HG03159 (cell line): ENCODE measurements at regions not wholly inside any gene's neighbourhood (a gene's known extent, or its start where the extent isn't known, plus 50 kb on each side); places are given as distances from the start of the nearest gene placed in this dataset.
"Not testable (repeated sequence)": the region's sequence is repeated elsewhere in the genome, so short reads cannot be mapped to it uniquely, and the experiment has no call there.

Experiments used
- ATAC-seq: cut with Tn5 transposase; IDR thresholded peaks from one replicate; pipeline ENCODE4 v1.9.1; 2021; ENCODE audit warnings: mild to moderate bottlenecking, moderate library complexity; ENCODE audit not compliant: unreplicated experiment

DNA sequence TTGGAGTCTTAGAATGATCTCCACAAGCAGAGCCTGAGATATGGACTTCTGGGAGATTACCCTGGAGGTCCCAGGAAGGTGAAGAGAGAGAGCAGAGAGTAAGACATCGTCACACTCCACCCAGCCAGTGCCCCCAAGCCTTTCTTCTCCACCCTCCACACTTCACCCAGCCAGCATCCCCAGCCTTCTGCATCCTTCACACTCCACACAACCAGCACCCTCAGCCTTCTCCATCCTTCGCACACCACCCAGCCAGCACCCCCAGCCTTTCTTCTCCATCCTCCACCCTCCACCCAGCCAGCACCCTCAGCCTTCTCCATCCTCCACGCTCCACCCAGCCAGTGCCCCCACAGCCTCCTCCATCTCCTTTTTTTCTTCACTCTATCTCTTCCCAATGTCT lies 603.9 kb upstream of the B3GAT1 start:
- ATAC-seq = no peak

DNA sequence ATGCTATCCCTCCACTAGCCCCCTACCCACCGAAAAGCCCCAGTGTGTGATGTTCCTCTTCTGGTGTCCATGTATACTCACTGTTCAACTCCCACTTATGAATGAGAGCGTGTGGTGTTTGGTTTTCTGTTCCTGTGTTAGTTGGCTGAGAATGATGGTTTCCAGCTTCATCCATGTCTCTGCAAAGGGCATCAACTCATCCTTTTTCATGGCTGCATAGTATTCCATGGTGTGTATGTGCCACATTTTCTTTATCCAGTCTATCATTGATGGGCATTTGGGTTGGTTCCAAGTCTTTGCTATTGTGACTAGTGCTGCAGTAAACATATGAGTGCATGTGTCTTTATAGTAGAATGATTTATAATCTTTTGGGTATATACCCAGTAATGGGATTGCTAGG lies 599.3 kb upstream of the B3GAT1 start:
- ATAC-seq = not testable (repeated sequence)

DNA sequence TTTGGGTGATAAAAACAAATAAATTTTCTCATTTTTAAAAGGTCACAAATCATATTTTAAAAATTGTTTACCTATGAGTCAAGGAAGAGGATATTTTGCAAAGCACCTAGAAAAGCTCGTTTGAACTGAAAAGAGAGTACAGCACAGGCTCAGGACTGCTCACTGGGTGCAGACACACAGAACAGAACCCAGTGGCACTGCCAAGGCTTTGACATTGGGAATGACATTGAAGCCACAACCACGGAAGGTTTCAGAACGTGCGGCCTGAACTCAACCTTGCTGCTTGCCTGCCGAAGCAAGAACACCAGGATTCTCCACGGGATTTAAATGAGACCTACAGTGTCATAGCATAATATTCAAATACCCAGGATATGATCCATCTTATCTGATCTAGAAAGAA lies 597.1 kb upstream of the B3GAT1 start:
- no peak for ATAC-seq

DNA sequence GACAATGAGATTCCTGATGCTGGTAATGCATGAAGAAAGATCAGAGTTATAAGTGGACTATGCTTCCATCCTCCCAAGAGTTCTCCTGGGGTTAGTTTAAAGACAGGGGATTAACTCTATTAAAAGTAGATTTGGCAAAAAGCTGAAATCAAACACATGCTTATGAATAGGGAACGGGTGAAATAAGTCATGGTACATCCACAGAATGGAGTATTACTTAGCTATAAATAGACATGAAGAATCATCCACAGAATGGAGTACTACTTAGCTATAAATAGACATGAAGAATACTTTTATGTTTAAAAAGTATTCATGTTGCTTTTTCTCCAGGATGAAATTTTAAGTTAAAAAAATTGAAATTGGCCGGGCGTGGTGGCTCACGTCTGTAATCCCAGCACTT lies 596.4 kb upstream of the B3GAT1 start:
- no peak for ATAC-seq

DNA sequence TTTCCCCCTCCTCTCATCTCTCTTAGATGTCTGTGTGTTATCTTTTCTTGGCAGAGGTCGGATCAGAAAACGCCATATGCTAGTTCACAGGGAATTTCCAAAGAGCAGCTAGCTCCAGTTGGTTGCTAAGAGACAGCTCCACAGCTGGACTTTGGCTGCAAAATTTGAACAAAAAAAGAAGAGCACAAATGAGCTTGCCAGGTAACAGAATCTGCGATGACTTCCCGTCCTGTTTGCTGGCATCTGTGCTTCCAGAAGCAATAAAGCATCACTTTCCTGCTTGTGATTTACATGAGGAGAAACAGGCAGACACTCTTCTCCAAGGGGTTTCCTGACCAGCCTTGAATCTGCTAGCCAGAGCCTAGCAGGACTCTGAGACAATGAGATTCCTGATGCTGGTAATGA lies 596.0 kb upstream of the B3GAT1 start:
- ATAC-seq = no peak

DNA sequence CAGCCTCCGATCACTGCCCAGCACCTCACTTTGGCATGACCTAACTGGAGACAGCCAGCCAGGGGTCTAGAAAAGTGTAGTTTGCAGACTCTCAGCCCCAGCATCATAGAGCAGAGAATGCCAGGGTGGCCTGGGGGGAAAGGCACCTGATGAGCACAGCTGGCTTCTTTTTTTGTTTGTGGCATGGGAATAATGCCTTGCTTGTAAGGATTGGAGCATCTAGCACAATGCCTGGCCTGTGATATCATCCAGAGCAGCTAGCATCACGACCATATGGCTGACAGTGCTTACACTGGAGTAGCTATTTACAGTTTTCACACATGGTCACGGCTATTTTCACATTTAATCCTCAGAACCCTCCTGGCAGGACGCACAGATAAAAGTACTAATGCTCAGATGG lies 594.8 kb upstream of the B3GAT1 start:
- ATAC-seq = no peak

DNA sequence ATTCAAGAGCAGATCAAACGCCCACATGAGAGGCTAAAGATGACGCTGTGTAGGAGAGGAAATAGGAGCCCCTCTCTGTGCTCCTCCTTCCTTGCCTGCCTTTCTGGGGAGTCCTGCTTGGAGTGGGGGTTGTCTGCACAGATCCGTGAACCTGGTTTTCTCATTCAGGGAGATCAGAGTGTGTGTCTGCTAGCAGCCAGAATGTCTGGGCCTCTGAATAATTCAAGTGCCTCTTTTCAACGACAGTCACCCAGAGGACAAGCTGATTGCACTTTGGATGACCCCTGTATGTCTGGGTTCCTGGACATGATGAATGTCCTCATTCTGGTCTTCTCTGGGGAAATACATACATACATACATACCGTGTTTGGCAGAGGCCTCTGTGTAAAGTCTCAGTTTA lies 592.5 kb upstream of the B3GAT1 start:
- ATAC-seq = no peak

DNA sequence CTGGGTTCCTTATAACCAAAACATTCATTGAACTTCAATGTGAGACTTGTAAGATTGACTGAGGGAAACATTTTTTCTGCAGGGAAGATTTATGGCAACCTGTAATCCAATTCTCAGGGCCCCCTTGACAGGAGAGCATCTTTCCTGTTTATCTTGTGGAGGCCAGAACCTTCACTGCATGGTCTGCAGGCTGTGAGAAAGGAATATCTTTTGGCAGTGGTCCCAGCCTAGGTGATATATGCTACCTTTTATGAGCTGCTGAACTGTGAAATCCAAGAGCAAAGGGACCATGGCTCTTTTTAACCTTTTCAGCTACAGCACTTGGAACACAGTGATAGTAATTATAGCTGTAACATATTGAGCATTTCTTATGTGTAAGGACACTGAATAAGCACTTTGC lies 590.2 kb upstream of the B3GAT1 start:
- no peak for ATAC-seq

DNA sequence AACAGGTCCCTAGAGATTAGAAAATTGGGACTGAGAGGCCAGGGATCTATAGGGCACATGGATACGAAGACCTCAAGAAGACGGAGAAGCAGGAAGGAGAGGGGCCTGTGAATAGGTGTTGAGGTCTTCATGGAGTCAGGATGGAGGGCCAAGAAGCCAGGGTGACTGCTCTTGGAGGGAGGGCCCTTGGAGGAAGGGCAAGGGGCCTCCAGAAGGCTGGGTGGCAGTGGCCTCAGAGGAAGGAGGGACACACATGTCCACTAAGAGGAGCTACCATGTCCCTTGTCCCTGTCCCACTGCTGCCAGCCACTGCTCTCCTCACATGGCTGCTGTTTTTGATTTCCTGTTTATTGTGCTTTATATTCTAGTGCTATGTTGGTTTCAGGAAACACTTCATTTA lies 589.5 kb upstream of the B3GAT1 start:
- ATAC-seq = no peak

DNA sequence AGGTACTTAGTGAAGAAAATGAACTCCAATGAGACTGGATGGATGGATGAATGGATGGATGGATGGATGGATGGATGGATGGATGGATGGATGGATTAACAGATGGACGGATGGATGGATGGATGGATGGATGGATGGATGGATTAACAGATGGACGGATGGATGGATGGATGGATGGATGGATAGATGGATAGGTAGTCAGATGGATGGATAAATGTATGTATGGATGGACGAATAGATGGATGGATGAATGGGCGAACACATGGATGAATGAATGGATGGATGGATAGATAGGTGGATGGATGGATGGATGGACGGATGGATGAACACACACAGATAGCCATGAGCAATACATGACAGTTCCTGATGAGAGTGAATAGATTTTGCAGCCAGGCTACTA lies 589.0 kb upstream of the B3GAT1 start:
- ATAC-seq = not testable (repeated sequence)

DNA sequence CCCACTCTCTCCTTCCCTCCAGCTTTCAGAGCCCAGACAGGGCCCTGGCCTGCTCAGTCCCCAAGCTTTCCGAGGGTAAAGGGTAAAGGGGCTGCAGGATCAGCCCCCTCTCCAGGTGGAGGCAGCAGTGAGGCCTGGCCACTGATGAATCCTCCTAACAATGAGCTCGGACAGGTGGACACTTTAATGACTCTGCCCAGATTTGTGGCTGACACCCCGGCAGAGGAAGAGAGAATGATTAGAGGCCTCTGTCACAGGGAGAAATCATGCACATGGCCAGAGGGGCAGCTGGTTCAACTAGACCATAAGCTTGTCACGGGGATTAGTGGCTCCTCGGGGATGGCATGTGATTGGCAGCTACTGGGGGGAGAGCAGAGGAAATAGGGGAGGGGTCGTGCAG lies 587.5 kb upstream of the B3GAT1 start:
- no peak for ATAC-seq

DNA sequence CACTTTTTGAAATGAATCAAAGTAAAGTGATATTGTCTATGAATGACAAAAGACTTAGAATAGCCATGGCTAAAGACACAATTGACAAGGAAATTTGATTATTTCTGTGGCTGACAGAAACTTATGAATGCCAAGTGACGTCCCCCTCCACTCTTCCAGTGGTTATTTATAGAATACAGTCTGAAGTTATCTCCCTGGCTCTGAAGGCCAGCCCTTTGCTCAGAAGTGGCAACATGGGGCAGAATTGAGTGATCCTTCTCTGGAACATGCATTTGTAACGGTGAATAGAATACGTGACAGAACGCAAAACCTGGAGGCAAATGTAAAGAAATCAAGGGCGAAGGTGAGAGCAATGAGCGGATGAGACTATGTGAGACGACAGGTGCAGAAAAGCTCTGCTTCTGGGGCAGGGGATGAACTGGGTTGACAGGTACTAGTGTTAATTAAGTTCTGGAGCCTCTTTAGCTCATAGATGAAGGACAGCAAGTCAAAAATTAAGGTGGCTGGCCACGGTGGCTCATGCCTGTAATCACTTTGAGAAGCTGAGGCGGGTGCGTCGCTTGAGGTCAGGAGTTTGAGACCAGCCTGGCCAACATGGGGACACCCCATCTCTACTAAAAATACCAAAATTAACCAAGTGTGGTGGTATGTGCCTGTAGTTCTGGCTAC lies 585.7 kb upstream of the B3GAT1 start:
- ATAC-seq = no peak

DNA sequence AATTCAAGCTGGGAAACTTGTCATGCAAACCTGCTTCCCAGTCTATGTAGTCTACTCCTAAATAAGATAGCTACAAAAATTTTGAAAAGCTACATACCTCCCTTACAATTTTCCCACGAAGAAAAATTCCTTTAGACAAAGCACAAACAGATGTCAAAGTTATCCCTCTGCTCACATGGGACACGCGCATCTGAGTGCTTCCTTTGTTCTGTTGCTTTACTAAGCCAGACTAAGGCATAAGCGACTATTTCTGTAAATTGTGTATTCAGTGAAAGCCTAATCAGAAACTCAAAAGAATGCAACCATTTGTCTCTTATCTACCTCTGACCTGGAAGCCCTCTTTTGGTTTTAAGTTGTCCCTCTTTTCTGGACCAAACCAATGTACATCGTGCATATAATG lies 583.7 kb upstream of the B3GAT1 start:
- no peak for ATAC-seq

DNA sequence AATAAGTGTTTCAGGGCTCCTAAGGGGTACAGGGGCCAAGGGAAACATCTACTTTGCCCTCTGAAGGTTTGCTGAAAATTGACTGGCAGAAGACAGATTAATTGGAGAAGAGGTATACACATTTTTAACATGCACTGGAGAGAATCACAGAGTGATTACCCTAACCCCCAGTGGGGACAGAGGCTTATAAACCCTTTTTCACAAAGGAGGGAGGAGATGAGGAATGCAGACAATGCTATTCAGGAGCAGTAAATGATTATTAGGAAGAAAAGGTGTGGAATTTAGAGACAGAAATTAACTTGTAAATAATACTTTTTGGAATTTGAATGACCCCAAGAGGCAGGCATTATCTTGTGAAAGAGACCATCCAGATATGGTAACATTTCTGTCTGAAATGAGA lies 582.4 kb upstream of the B3GAT1 start:
- no peak for ATAC-seq

DNA sequence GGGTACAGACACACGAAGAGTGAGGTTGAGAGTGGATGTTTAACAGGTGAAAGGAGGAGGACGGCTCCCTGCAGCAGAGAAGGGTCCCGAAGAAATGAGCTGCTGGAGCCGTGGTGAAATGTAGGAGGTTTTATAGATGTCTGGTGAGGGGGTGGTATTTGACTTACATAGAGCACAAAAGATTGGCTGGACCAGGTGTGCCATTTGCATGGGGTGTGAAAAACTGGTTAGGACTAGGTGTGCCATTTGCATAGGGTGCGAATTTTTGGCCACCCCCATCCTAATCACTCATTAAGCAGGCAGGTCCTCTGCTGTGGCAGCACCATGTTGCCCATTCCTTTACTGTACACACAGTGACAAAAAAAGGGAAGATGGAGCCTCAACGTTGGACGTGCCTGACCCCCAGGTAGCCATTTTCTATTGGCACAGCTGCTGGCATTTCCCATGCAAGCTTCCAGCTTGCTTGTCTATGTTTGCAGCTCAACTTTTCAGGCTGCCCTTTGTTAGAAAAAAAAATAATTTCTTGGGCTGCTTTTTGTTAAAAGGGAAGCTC lies 581.7 kb upstream of the B3GAT1 start:
- no peak for ATAC-seq

DNA sequence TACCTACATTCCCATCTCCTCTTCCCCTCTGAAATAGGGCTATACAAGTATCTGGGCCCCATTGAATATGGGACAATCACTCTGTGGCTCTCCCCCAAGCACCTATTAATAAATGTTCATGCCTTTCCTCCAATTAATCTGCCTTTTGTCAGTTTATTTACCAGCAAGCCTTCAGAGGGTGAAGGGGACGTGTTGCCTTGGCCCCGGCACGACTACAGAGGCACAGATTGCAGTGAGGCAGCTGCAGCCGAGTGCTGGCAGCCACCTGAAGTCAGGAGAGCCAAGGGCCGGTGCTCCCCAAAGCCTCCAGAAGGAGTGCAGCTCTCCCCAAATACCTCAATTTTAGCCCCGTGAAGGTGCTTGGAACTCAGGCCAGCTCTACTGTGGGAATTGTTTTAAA lies 580.9 kb upstream of the B3GAT1 start:
- no peak for ATAC-seq

DNA sequence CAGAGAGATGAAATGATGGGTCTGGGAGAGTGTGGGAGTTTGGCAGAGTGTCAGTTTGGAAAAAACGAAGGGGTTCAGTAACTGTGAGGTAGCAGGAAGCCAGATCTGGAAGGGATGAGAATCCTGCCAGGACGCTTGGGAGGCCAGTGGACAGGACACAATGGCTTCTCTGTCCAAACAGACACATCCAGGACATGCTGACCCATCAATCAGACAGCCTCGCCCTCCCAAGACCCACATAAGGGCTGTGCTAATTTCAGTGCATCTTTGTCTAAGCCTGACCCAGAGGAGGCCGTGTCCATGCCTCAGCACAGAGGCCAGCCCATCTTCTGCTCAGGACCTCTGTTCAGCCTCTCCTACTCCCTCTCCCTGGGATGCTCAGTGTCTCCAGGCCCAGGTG lies 576.5 kb upstream of the B3GAT1 start:
- no peak for ATAC-seq

DNA sequence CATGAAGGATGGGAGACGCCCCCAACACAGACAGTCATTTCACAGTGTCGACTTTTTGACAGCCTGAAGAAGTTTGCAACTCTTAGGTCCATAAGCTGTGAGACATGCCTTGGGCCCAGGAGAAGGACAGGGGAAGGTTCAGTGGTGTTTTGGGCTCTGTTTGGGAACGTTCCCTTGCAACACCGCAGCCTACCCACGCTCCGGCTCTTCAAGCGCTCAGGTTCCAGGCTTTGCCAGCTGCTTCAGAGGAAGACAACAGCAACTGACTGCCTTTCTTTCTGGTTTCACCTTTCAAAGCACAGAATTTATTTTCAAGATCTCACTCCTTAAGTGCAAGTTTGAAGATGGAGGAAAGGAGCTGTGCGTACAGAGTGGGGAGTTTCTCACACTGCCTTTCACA lies 575.8 kb upstream of the B3GAT1 start:
- no peak for ATAC-seq

DNA sequence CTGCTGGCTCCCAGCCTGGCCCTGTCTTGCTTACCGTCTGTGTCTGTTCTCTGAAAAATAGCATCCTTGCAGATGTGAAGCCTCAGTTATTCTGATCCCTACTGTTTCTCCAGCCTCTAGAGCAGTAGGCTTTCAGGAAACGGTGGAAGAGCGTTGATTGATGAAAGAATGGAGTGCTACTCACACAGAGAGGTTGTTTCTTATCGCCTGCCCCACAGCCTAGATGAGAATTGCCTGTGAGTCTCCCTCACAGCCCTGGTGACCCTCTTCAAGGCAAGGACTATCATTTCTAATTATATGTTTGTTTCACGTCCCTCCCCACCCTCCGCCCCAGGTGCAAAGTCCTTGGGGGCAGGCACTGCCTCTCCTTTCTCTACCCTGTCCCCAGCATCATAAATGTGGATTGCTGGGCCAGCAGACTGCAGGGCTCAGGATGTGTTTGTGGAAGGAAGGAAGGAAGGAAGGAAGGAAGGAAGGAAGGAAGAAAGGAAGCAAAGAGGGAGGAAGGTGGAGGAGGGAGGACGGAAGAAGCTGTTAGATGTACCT lies 575.3 kb upstream of the B3GAT1 start:
- no peak for ATAC-seq

DNA sequence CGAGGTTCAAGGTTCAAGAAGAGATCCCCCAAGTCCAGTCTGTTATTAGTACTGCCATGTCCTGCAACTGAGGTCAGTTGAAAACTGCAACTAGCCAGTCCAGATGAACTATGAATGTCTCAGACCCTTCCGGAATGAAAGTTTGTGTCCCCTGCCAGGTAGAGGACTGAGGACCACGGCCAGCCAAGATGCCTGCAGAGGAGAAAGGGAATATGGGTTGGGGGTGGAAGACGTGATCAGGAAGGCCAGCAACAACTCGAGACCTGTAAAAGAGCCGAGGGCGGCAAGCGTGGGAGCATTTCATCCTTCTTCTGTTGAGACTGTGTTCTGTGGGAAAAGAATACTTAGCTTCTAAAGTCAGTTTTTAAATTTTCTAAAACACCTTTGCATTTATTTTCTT lies 572.4 kb upstream of the B3GAT1 start:
- ATAC-seq = no peak

DNA sequence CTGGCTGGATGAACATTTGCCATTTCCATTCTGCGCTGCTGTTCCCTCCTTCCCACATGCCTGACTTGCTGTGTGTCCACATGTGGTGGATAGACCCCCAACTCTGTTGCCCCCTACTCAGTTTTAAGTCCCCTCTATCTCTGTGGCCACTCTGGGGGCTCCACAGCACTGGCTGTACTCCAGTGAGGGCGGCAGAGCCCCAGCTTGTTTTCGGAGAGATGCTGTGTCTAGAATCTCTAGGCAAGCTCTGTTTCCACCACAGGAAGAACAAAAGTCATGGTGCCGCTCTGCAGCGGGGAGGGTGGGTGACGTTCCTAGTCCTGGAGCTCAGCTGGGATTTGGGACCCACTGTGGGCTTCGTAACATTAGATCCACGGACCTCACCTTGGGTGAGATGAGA lies 570.4 kb upstream of the B3GAT1 start:
- not testable (repeated sequence) for ATAC-seq

DNA sequence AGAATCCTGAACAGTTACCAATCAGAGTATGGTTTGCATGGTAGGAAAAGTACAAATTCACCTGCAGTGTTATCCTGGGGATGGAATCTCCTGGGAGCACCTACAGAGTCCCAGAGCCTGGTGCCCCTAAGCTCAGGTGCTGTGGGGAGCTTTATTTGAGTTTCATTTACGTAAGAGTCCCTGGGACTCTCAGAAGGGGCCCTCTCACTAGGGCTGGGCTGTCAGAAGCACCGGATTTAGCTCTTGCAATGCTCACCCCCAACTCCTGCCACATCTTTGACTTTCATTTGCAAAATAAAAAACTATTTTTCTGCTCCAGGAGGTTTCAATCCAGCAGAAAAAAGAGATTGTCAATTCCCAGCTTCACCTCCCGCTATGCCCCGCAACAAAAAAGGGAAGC lies 569.8 kb upstream of the B3GAT1 start:
- no peak for ATAC-seq
